ENCODE measurements at regions not wholly inside any gene's neighbourhood (a gene's known extent, or its start where the extent isn't known, plus 50 kb on each side); places are given as distances from the start of the nearest gene placed in this dataset.

GRCh38 chr7:35987016-35987415, 166.0 kb upstream of the EEPD1 start:
- TF ChIP-seq CTCF (IDR thresholded peaks at IDR 0.05; ENCODE audit: insufficient read depth, low read length, poor library complexity, severe bottlenecking), result no peak
- no peak for TF ChIP-seq EZH2phosphoT487 (conservative IDR thresholded peaks at IDR 0.05; ENCODE audit: low read length)
- no peaks in the 10 kb centered on the region for H3F3A ChIP-seq (ENCODE audit: insufficient read depth)
- H3K36me3 ChIP-seq (ENCODE audit: low read length), result no peaks in the 10 kb centered on the region
- no peaks in the 10 kb centered on the region for H3K79me2 ChIP-seq (ENCODE audit: insufficient read depth, low read length)
- H4K20me1 ChIP-seq (ENCODE audit: low read depth, low read length), result no peaks in the 10 kb centered on the region
- no peak overlapping the region for H3K4me3 ChIP-seq (ENCODE audit: insufficient read depth, low read length, poor library complexity, severe bottlenecking)
- no peaks in the 10 kb centered on the region for H3K27me3 ChIP-seq (ENCODE audit: low read length)
- no peak overlapping the region for H3K27ac ChIP-seq (ENCODE audit: low read depth, low read length)
- no peaks in the 10 kb centered on the region for H3K9me2 ChIP-seq (replicated peaks; ENCODE audit: insufficient read depth, low read length)
- H3K4me2 ChIP-seq (ENCODE audit: low read depth, low read length, poor library complexity, severe bottlenecking), result no peak overlapping the region
- H3K9ac ChIP-seq (ENCODE audit: low read length), result no peak overlapping the region
- H2AFZ ChIP-seq (ENCODE audit: low read depth, low read length, severe bottlenecking), result no peak overlapping the region
- no peaks in the 10 kb centered on the region for H3K9me3 ChIP-seq (ENCODE audit: insufficient read depth, low read length)

GRCh38 chr7:35988105-35988504, 164.9 kb upstream of the EEPD1 start:
- H4K20me1 ChIP-seq (ENCODE audit: low read depth, low read length), result no peaks in the 10 kb centered on the region
- no peak for TF ChIP-seq CTCF (IDR thresholded peaks at IDR 0.05; ENCODE audit: insufficient read depth, low read length, poor library complexity, severe bottlenecking)
- no peak for TF ChIP-seq EZH2phosphoT487 (conservative IDR thresholded peaks at IDR 0.05; ENCODE audit: low read length)

GRCh38 chr7:35988818-35989217, 164.2 kb upstream of the EEPD1 start:
- Histone ChIP-seq H4K20me1 (ENCODE audit: low read depth, low read length) (no peaks in the 10 kb centered on the region), H3K4me2 (ENCODE audit: low read depth, low read length, poor library complexity, severe bottlenecking) (no peak overlapping the region), H3F3A (ENCODE audit: insufficient read depth) (no peaks in the 10 kb centered on the region), H2AFZ (ENCODE audit: low read depth, low read length, severe bottlenecking) (no peak overlapping the region), H3K9me2 (replicated peaks; ENCODE audit: insufficient read depth, low read length) (no peaks in the 10 kb centered on the region), H3K79me2 (ENCODE audit: insufficient read depth, low read length) (no peaks in the 10 kb centered on the region), H3K9me3 (ENCODE audit: insufficient read depth, low read length) (no peaks in the 10 kb centered on the region), H3K36me3 (ENCODE audit: low read length) (no peaks in the 10 kb centered on the region), H3K27me3 (ENCODE audit: low read length) (no peaks in the 10 kb centered on the region), H3K4me3 (ENCODE audit: insufficient read depth, low read length, poor library complexity, severe bottlenecking) (no peak overlapping the region), H3K9ac (ENCODE audit: low read length) (no peak overlapping the region), H3K27ac (ENCODE audit: low read depth, low read length) (no peak overlapping the region)
- TF ChIP-seq CTCF (IDR thresholded peaks at IDR 0.05; ENCODE audit: insufficient read depth, low read length, poor library complexity, severe bottlenecking) (no peak), EZH2phosphoT487 (conservative IDR thresholded peaks at IDR 0.05; ENCODE audit: low read length) (no peak)

More at GRCh38 chr7:35988105-35988504, 164.9 kb upstream of the EEPD1 start:
- H3K36me3 ChIP-seq (ENCODE audit: low read length), result no peaks in the 10 kb centered on the region
- no peaks in the 10 kb centered on the region for H3K79me2 ChIP-seq (ENCODE audit: insufficient read depth, low read length)
- no peaks in the 10 kb centered on the region for H3F3A ChIP-seq (ENCODE audit: insufficient read depth)
- no peak overlapping the region for H3K4me2 ChIP-seq (ENCODE audit: low read depth, low read length, poor library complexity, severe bottlenecking)
- no peak overlapping the region for H3K4me3 ChIP-seq (ENCODE audit: insufficient read depth, low read length, poor library complexity, severe bottlenecking)
- H3K9ac ChIP-seq (ENCODE audit: low read length), result no peak overlapping the region
- H2AFZ ChIP-seq (ENCODE audit: low read depth, low read length, severe bottlenecking), result no peak overlapping the region
- no peaks in the 10 kb centered on the region for H3K9me2 ChIP-seq (replicated peaks; ENCODE audit: insufficient read depth, low read length)
- H3K27ac ChIP-seq (ENCODE audit: low read depth, low read length), result no peak overlapping the region
- H3K27me3 ChIP-seq (ENCODE audit: low read length), result no peaks in the 10 kb centered on the region
- H3K9me3 ChIP-seq (ENCODE audit: insufficient read depth, low read length), result no peaks in the 10 kb centered on the region

All from SU-DHL-6 (cell line).